Testis (tissue), 2 donors: ENCODE measurements at regions not wholly inside any gene's neighbourhood (a gene's known extent, or its start where the extent isn't known, plus 50 kb on each side); places are given as distances from the start of the nearest gene placed in this dataset.

Source experiments
- CTCF ChIP-seq, 3 experiments: fragments of 450-650 bp in 2 of 3; fragments of 200-600 bp in 1 of 3; sonication (generic) in 1 of 3; IDR thresholded peaks; one replicate each; pipeline ENCODE4 v1.5.1; 2016 to 2019; ENCODE audit warnings: antibody characterized with exemption in 3 of 3, mild to moderate bottlenecking in 2 of 3, moderate library complexity in 1 of 3
- POLR2A ChIP-seq: fragments of 450-650 bp; IDR thresholded peaks from one replicate; pipeline ENCODE4 v1.6.1; 2017; ENCODE audit warnings: antibody characterized with exemption, mild to moderate bottlenecking, moderate library complexity

GRCh38 chr4:123838474-123838873 lies 441.9 kb downstream of the SPRY1 start:
- TF ChIP-seq CTCF (IDR thresholded peaks at IDR 0.05) (no peak), POLR2A (no peak)
